Activated T-helper 1 cell treated with anti-CD3 and anti-CD28 coated beads, Interleukin-12 subunit alpha, Interleukin-12 subunit beta, Interleukin-2, Interleukin-4 antibody, amounts not matched to agents 30 ng/mL and 10 ng/mL and 1 ng/mL, durations not matched to agents 14 hours and 24 hours and 36 hours (primary cell): ENCODE measurements at regions not wholly inside any gene's neighbourhood (a gene's known extent, or its start where the extent isn't known, plus 50 kb on each side); places are given as distances from the start of the nearest gene placed in this dataset.

ENCODE experiments used
- DNase-seq: peaks from one replicate; pipeline ENCODE4 v3.0.0; 2021; ENCODE audit warnings: low spot score
- H3K27ac Mint-ChIP-seq: one replicate; pipeline ENCODE4 v1.8.0; 2021; ENCODE audit warnings: mild to moderate bottlenecking, mixed read lengths
- H3K27me3 Mint-ChIP-seq: one replicate; pipeline ENCODE4 v1.8.0; 2022; ENCODE audit warnings: mild to moderate bottlenecking, moderate library complexity, mixed read lengths; ENCODE audit not compliant: insufficient read depth
- H3K36me3 Mint-ChIP-seq: one replicate; pipeline ENCODE4 v1.8.0; 2021; ENCODE audit warnings: low read depth, mixed read lengths
- H3K4me1 Mint-ChIP-seq: one replicate; pipeline ENCODE4 v1.8.0; 2021; ENCODE audit warnings: low read depth, mixed read lengths
- H3K4me3 Mint-ChIP-seq: one replicate; pipeline ENCODE4 v1.8.0; 2021; ENCODE audit warnings: mild to moderate bottlenecking, moderate library complexity, mixed read lengths
- H3K9me3 Mint-ChIP-seq: one replicate; pipeline ENCODE4 v1.8.0; 2021; ENCODE audit warnings: mixed read lengths
- intact Hi-C: fragments of 100-400 bp; cut with micrococcal nuclease; formaldehyde crosslinking; loops from one replicate; pipeline ENCODE4 v1.15.1; 2024

DNA sequence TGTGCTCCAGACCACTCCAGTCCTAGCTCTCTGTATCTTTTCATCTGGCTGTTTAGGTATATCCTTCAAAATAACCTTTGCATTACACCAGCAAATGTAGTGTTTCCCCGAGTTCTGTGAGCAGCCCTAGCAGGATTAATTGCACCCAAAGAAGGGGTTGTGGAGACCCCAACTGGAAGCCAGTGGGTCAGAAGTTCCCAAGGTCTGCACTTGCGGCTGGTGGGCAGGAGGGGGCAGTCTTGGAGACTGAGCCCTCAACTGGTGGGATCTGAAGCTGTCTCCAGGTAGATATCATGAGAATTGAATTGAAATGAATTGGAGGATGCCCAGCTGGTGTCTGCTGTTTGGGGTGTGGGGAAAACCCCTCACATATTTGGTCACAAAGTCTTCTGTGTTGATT is 1485.3 kb upstream of the TENM3 start:
- Mint-ChIP-seq H3K4me1 (no peaks in the 10 kb centered on the region), H3K4me3 (no peak overlapping the region), H3K36me3 (no peaks in the 10 kb centered on the region), H3K27ac (no peak overlapping the region), H3K27me3 (no peaks in the 10 kb centered on the region), H3K9me3 (peaks cover 6% of the 10 kb centered on the region)
- intact Hi-C loops = no loop called here
- DNase-seq = no peak

DNA sequence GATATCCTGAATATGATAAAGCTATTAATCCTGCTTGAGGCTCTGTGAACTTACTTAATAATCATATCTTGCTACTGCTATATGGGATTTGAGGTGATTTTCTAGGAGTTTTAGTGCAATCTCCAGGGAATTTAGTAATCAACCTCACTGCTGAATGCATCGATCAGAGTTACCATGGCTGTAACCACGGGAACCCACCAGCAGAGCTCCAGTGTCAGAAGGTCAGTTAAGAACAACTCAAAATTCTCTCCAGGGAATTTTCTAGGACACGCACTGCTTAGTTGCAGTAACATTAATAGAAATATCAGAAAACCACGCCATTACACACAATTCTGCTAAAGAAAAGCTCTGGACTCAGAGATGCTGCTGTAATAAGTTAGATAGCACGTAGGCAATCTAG is 1477.2 kb upstream of the TENM3 start:
- no peak for DNase-seq
- H3K27ac Mint-ChIP-seq = no peak overlapping the region
- no peaks in the 10 kb centered on the region for H3K36me3 Mint-ChIP-seq
- intact Hi-C loops = no loop called here
- no peaks in the 10 kb centered on the region for H3K4me1 Mint-ChIP-seq
- H3K4me3 Mint-ChIP-seq = no peak overlapping the region
- no peaks in the 10 kb centered on the region for H3K9me3 Mint-ChIP-seq
- no peaks in the 10 kb centered on the region for H3K27me3 Mint-ChIP-seq

DNA sequence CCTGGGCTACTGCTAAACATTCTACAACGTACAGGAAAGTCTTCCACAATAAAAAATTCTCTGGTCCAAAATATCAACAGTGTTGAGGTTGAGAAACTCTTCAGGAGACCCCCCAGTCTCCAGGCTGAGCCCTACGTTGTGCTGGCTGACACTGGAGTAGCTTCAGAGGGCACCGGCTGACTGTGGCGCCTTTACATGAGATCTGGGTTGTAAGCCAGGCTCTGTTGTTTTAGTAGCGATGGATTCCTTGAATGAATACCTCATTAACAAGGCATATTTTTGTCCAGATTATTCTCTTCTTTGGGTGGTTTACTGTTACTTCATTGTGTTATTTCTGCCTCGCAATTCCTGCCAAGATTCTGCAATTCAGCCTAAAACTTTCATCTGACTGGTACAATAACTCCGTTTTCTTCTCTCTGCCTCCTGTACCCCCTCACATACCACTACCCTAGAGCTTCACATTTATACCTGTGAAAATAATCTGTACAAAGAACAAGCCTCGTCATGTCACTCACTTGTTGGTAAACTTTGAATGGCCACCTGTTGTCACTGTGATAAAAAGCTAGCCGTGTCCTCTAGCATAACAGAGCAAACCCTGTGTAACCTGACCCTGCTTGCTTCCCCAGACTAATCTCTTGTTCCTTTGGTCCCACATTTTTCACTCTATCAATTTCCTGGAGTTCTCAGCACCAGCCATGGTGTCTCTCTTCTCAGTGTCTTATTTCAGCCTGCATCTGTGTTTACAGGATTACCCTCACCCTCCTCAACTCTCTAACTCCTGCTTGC is 1476.1 kb upstream of the TENM3 start:
- Mint-ChIP-seq H3K4me1 (no peaks in the 10 kb centered on the region), H3K4me3 (no peak overlapping the region), H3K27me3 (no peaks in the 10 kb centered on the region), H3K27ac (no peak overlapping the region), H3K9me3 (no peaks in the 10 kb centered on the region), H3K36me3 (no peaks in the 10 kb centered on the region)
- intact Hi-C loops = no loop called here
- no peak for DNase-seq

DNA sequence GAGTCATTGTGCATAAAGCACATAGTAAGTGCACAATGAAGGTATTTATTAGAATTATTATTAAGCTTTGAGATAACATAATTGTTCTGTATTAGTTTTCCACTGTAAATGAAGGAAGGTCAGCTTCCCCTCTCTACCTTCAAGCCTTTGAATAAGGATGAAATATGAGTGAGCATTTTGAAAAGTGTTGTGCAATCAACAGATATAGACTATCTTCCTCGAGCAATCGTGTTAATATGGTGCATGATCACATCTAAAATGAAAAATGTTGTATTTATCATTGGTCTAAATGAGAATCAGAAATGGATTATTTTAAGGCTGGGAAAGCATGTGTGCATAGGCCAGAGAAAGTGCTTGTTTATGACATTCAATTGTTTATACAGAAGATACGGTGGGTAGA is 1474.6 kb upstream of the TENM3 start:
- intact Hi-C loops = no loop called here

DNA sequence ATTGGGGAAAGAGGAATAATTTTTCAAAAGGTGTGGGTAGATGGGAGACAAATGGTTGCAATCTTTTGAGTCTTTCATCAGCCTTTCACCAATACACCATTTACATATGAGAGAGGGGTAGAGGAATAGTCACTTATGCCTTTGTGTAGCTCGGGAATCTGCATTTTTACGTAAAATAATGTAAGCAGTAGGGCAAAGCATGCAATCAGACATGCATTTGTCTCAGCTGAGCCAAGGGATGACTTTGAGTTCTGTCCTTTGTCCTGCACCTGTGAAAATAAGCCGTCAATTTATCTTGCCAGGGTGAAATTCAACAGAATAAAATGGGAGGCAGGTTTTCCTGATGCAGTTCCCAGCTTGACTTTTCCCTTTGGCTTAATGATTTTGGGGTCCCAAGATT is 1473.4 kb upstream of the TENM3 start:
- H3K4me1 Mint-ChIP-seq = no peaks in the 10 kb centered on the region
- no peaks in the 10 kb centered on the region for H3K9me3 Mint-ChIP-seq
- H3K36me3 Mint-ChIP-seq = no peaks in the 10 kb centered on the region
- no peak overlapping the region for H3K27ac Mint-ChIP-seq
- no peaks in the 10 kb centered on the region for H3K27me3 Mint-ChIP-seq
- intact Hi-C loops = no loop called here
- H3K4me3 Mint-ChIP-seq = no peak overlapping the region
- DNase-seq = no peak

More for the DNA sequence above, 1474.6 kb upstream of the TENM3 start:
- Mint-ChIP-seq H3K36me3 (no peaks in the 10 kb centered on the region), H3K27ac (no peak overlapping the region), H3K9me3 (no peaks in the 10 kb centered on the region), H3K4me1 (no peaks in the 10 kb centered on the region), H3K27me3 (no peaks in the 10 kb centered on the region), H3K4me3 (no peak overlapping the region)
- DNase-seq = no peak

DNA sequence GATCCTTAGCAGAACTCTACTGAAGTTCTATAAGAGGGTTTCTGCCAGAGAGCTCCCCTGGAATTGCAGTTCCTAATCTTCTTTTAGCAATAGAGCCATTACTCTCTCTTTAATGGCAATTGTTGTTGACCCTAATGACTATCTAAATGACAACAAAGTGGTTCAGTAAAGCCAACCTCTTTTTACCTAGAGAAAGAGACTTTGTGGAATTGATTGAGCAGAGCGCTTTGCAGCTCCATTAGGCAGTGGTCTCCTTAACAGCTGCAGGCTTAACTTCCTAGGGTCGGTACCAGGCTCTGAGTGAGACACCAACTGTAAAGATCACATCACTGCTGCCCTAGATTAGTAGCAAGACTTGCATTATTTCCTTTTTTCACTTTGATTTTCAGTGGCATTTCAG is 1472.9 kb upstream of the TENM3 start:
- intact Hi-C loops = no loop called here
- H3K36me3 Mint-ChIP-seq = no peaks in the 10 kb centered on the region
- no peak for DNase-seq
- H3K4me1 Mint-ChIP-seq = no peaks in the 10 kb centered on the region
- H3K27me3 Mint-ChIP-seq = no peaks in the 10 kb centered on the region
- no peak overlapping the region for H3K4me3 Mint-ChIP-seq
- no peaks in the 10 kb centered on the region for H3K9me3 Mint-ChIP-seq
- H3K27ac Mint-ChIP-seq = no peak overlapping the region

DNA sequence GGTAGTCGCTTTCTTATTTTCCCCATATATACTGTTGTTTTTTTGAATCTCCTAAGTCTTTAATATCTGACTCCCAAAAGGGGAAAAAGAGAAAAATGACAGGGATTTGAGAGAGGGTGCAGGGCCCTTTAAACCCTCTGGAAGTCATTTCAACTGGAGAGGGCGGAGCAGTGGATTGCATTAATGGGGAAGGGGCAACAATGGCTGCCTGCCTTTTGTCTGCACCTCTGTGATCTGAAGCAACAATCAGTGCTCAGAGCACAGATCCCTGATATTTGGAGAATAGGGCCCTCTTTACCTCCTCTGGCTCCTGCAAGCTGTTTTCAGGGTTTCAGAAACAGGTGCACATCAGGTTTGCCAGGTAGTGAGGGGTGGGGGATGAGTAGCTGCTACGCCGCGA is 1458.3 kb upstream of the TENM3 start:
- Mint-ChIP-seq H3K27me3 (no peaks in the 10 kb centered on the region), H3K27ac (no peak overlapping the region)

DNA sequence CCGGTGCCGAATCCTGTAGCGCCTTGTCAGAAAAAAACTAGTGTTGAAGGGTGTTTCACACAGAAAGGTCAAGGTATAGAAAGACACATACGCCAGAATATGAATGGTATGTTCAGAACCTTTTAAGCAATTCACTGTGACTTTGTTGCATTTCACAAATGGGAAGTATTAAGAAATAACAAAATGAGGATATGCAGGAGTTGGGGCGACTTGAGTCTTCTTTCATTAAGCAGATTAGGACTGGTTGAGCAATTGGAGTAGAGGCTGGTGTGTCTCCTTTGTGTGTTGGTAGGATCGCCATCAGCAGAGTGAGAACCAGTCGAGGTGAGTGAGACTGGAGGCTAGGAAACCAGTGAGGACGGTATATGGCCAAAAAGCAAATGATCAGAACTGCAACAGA is 1454.5 kb upstream of the TENM3 start:
- no peak for DNase-seq
- Mint-ChIP-seq H3K4me1 (no peaks in the 10 kb centered on the region), H3K27ac (no peak overlapping the region), H3K4me3 (no peak overlapping the region), H3K27me3 (no peaks in the 10 kb centered on the region), H3K36me3 (no peaks in the 10 kb centered on the region), H3K9me3 (no peaks in the 10 kb centered on the region)
- intact Hi-C loops = no loop called here

More for the DNA sequence above, 1458.3 kb upstream of the TENM3 start:
- Mint-ChIP-seq H3K4me3 (no peak overlapping the region), H3K9me3 (no peaks in the 10 kb centered on the region), H3K4me1 (no peaks in the 10 kb centered on the region), H3K36me3 (no peaks in the 10 kb centered on the region)
- DNase-seq = no peak
- intact Hi-C loops = no loop called here

DNA sequence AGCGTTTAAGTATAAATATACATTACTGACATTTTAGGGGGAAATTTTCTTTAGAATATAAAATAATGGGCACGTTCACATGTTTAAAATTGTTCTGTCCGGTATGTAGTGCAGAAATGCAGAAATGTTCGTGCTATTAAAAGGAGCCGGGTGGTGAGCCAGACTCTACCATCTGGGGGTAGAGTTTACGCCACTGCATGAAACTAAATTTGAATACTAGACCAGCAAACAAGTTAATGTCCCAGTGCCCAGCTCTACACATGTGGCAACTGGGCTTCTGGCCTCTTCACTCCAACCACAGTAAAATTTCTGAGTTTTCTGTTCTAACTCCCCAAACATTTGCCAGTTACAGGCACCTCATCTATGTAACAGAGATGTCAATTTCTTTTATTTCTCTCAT is 1453.3 kb upstream of the TENM3 start:
- Mint-ChIP-seq H3K27ac (no peak overlapping the region), H3K27me3 (no peaks in the 10 kb centered on the region), H3K4me1 (no peaks in the 10 kb centered on the region), H3K4me3 (no peak overlapping the region), H3K9me3 (no peaks in the 10 kb centered on the region), H3K36me3 (no peaks in the 10 kb centered on the region)
- no peak for DNase-seq
- intact Hi-C loops = no loop called here

DNA sequence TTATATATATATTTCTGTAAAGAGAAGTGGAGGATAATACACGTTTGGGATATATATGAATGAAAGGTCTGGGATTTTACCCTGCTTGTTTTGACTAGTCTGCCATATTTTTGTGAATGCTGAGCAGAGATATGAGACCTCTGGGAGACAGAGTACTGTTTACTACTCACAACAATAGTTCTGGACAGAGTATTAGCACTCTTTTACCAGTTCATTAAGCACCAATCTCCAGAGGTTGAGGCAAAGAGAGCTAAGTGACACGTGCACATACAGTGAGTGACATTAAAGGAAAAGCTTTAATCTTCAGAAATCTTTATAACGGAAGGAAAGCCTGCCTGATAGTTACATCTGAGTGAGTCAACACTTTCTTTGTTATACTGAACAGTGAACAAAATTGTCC is 1452.7 kb upstream of the TENM3 start:
- DNase-seq = no peak
- H3K4me1 Mint-ChIP-seq = no peaks in the 10 kb centered on the region
- intact Hi-C loops = no loop called here
- no peak overlapping the region for H3K4me3 Mint-ChIP-seq
- H3K27ac Mint-ChIP-seq = no peak overlapping the region
- no peaks in the 10 kb centered on the region for H3K9me3 Mint-ChIP-seq
- H3K36me3 Mint-ChIP-seq = no peaks in the 10 kb centered on the region
- no peaks in the 10 kb centered on the region for H3K27me3 Mint-ChIP-seq

DNA sequence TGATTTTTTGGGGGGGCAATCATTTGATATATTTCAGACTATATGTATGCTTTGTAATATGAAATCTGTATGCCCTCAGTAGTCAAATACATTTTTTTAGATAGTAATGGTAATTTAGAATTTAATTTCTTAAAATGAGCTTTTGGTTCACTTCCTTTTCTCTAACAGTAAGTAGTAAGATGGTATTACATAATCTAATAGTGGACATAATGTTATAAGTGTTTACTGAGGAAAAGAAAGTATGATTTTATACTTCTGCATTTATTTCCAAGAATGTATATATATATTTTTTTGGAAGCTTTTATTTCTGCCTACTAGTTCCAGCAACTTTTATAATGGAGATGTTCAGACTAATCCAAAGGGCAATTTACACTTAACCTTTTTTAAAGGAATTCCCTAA is 1450.7 kb upstream of the TENM3 start:
- intact Hi-C loops = no loop called here
- no peaks in the 10 kb centered on the region for H3K9me3 Mint-ChIP-seq
- no peak overlapping the region for H3K27ac Mint-ChIP-seq
- no peaks in the 10 kb centered on the region for H3K36me3 Mint-ChIP-seq
- no peaks in the 10 kb centered on the region for H3K4me1 Mint-ChIP-seq
- H3K4me3 Mint-ChIP-seq = no peak overlapping the region
- H3K27me3 Mint-ChIP-seq = no peaks in the 10 kb centered on the region
- no peak for DNase-seq

DNA sequence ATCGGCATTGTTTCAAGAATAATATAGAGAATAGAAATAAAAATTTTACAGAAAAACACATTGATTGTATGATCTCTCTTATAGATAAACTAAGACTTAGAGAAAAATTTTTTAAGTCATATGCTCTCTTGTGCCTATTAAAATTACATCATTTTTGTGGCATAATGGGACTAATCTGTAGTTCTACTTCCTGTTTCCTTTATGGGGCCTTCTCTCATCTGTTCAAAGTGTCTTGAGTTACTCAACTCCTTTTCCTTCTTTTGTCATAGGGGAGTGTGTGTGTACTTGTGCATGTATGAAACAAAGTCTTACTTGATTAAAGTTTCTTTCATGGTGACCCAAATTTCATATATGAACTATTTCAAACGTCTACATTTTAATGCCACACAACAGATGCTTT is 1448.9 kb upstream of the TENM3 start:
- Mint-ChIP-seq H3K9me3 (no peaks in the 10 kb centered on the region), H3K27ac (no peak overlapping the region), H3K4me1 (no peaks in the 10 kb centered on the region), H3K27me3 (no peaks in the 10 kb centered on the region), H3K4me3 (no peak overlapping the region), H3K36me3 (no peaks in the 10 kb centered on the region)
- DNase-seq = no peak
- intact Hi-C loops = no loop called here

DNA sequence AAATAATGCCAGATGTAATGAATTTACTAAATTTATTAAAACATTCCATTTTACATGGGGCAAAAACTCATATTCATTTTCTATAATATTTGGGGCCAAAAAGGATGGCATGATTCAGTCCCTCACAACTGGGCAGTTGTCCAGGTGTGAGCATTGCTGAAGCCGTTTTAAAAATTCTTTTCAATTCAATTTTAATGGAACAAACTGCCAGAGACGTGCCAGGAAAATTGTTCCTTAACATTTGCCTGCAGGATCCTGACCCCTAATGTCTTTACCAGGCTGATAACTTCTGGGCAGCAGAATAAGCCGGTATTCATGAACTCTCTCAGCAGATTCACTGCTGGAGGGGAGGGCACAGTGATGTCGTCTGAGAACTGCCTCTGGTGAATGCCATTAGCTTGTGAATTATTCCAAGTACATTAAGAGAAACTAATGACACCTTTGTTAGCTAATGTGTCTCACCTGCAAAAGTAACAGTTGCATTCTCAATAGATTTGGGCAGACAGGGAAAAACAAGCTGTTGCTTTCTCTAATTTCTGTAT is 1445.1 kb upstream of the TENM3 start:
- Mint-ChIP-seq H3K4me1 (no peaks in the 10 kb centered on the region), H3K36me3 (no peaks in the 10 kb centered on the region), H3K27ac (no peak overlapping the region), H3K4me3 (no peak overlapping the region), H3K27me3 (no peaks in the 10 kb centered on the region), H3K9me3 (no peaks in the 10 kb centered on the region)
- intact Hi-C loops = no loop called here
- DNase-seq = no peak

DNA sequence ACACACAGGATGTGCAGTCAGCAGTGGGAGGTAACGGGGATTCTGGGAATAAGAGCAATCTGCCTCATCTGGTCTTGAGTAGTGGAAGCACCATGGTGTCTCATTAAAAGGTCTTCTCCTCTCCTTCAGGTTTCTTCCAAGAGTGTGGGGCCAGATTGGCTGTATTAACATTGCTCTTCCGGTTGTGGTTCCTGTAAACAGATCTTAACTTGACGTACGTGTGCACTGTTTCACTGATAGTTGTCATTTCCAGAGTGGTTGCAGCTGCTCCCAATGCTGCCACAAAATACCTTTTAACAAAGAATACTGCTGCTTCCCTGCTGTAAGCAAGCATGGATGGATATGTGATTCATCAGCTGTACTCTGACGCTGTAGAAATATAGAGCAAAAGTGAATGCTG is 1443.4 kb upstream of the TENM3 start:
- no peaks in the 10 kb centered on the region for H3K4me1 Mint-ChIP-seq
- H3K27me3 Mint-ChIP-seq = no peaks in the 10 kb centered on the region
- intact Hi-C loops = no loop called here
- no peak overlapping the region for H3K27ac Mint-ChIP-seq
- H3K9me3 Mint-ChIP-seq = no peaks in the 10 kb centered on the region
- no peak for DNase-seq
- no peaks in the 10 kb centered on the region for H3K36me3 Mint-ChIP-seq
- no peak overlapping the region for H3K4me3 Mint-ChIP-seq
